GM18861 (cell line): ENCODE measurements at regions not wholly inside any gene's neighbourhood (a gene's known extent, or its start where the extent isn't known, plus 50 kb on each side); places are given as distances from the start of the nearest gene placed in this dataset.
"Not testable (repeated sequence)": the region's sequence is repeated elsewhere in the genome, so short reads cannot be mapped to it uniquely, and the experiment has no call there.

Experiments
- ATAC-seq: cut with Tn5 transposase; IDR thresholded peaks from one replicate; pipeline ENCODE4 v1.9.1; 2021; ENCODE audit not compliant: unreplicated experiment

DNA sequence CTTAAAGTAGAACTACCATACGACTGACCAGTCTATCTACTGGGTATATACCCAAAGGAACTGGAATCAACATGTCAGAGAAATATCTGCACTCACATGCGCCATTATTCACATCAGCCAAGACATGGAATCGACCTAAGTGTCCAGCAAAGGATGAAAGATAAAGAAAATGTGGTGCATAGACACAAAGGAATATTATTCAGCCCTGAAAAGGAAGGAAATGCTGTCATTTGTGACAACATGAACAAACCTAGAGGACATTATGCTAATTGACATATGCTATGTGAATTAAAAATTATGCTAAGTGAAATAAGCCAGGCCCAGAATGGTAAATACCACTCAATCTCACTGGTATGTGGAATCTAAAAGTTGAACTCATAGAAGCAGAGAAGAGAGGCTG lies 123.7 kb downstream of the KLF6 start:
- ATAC-seq, result no peak

DNA sequence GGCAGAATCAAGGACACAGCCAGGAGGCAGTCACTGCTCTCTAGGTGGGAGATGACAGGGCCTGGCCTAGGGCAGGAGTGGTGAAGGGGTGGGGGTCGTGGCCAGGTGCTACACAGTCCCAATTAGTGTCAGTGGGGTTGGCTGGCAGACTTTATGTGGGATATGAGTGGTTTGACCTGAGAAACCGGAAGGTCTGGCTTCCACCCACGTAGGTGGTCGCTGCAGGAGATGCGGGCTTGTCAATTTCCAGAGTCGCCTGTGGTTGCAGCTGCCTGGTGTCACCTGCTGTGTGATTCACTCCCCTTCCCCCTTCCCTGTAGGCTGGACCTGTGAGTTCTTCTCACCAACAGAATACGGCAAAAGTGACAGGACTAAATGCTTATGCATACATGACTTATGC lies 124.3 kb downstream of the KLF6 start:
- no peak for ATAC-seq

DNA sequence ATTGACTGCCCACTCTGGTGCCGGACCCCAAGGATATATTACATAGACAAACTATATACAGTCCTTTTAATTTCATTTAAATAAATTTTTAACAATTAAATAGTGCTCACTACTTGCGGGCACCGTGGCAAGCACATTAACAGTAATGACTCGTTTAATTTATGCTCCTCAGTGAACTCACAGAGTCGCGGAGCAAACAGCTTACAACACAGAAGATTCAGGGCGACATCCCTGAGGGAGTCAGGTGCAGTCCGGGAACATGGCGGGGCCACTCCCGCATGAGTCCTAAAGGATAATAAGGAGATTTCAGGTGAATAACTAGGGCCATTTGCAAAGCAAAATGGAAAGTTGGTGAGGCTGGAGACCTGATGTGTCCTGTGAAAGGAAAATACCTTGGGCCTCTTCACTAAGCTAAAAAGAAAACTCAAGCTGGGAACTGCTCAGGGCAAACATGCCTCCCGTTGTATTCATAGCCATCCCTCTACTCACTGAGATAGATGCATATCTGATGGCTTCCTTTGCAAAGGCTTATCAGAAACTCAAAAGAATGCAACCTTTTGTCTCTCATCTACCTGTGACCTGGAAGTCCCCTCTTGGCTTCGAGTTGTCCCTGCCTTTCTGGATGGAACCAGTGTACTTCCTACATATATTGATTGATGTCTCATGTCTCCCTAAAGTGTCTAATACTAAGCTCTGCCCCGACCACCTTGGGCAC lies 125.6 kb downstream of the KLF6 start:
- ATAC-seq, result no peak

DNA sequence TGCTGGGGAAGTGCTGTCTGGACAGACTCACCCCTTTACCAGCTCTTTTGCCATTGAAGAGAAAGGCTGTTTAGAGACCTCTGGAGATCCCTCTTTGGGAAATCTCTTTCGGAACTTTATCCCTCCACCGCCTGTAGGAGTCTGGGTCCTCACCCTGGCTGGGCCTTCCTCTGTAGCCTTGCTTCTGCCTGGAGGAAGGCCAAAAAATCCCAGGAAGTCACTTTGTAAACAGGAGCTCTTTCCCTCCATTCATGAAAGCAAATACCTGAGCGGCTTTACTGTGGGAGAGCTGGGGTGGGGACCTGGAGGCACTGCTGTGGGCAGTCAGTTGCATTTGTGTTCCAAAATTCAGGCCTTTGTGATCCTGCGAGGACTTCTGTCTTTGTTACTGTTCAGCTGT lies 126.2 kb downstream of the KLF6 start:
- ATAC-seq, result no peak

DNA sequence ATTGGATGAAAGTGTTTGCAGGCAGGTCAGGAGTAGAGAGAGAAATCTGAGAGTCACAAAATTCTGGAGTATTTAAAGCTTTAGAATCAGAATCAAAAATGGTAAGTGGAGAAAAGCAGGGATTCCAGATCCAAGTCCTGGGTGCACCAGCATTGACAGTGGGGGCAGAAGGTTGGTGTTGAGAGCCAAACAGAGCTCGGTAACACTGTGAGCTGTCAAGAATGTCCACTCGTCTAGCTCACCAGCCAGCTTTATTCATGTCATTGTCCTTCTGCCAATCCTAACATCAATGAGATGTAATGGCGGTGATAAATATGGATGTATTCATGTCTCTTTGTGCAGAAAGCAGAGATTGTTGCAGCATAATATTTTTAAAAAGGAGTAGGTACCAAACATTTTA lies 128.8 kb downstream of the KLF6 start:
- ATAC-seq, result no peak

DNA sequence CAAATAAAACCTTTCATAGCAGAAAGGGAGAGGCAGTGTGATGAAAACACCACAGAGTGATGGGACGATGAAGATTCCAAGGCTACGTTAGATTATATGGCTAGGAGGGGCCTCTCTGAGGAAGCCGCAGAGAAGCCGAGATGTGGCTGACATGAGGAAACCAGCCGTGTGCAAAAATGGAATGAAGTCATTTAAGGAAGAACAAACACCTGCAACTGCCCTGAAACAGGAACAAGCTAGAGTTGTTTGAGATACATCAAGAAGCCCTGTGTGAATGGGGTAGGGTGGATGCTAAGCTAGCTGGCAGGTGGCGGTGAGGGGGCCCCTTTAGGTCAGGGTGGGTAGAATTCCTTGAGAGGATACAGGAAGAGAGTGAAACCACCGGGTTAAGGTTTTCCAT lies 129.5 kb downstream of the KLF6 start:
- ATAC-seq, result no peak

DNA sequence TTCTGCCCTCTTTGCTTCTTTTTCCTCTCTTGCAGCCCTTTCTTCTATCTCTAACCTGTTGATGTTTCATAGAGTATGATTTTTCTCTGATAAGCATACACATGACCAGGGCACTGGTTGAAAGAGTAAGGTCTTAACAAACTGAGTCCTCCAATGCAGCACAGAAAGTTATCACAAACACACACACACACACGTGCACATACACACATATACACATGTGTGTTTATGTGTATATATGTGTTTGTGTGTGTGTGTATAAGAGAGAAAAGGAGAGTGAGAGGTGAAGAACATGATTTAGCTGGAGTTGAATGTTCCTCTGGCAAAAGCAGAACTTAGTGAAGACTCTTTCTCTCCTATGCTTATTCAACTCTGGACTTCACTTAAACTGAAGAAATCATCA lies 130.0 kb downstream of the KLF6 start:
- no peak for ATAC-seq

DNA sequence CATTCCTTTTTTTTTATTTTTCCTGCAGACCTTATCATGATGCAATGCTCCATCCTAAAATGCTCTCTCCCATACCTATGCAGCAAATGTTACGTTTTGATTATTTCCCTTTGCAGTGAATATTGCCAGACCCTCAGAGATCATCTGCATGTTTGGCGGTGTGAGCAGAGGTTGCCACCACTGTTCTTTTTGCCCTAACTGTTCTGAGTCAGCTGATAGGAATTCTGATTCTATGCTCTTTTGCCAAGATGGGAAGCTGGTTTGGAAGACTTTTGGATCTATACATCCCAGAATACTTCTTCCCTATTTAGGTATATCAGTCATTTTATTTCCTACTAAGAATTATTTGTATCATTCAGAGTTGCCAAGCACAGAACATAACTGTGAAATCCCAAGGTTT lies 130.5 kb downstream of the KLF6 start:
- ATAC-seq, result no peak

DNA sequence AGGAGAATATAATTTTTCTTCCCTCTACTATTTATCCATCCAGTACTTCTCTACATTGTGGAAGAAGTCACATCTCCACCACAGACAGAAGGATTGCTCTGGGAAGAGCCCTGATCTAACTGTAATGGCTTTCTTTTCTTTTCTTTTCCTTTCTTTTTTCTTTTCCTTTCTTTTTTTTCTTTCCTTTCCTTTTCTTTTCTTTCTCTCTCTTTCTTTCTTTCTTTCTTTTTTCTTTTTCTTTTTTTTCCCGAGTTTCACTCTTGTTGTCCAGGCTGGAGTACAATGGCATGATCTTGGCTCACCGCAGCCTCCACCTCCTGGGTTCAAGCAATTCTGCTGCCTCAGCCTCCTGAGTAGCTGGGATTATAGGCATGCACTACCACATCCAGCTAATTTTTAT lies 131.7 kb downstream of the KLF6 start:
- ATAC-seq, result not testable (repeated sequence)

DNA sequence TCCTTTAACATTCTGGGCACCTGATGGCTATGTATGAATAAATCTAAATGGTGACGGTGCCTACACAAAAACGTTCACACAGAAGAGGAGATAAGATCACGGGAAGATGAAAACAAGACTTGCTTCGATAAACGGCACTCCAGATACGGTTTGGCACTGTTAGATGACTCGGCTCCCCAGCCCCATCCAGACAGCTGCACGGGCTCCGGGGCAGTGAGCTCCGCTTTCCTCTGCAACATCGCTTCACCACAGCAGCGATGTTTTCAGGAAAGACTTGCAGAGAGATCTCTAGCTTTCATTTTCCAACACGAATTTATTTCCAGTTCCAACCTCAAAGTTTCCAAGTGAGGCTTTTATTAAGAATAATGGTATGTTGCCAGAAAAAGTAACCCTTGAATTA lies 132.1 kb downstream of the KLF6 start:
- ATAC-seq, result no peak

DNA sequence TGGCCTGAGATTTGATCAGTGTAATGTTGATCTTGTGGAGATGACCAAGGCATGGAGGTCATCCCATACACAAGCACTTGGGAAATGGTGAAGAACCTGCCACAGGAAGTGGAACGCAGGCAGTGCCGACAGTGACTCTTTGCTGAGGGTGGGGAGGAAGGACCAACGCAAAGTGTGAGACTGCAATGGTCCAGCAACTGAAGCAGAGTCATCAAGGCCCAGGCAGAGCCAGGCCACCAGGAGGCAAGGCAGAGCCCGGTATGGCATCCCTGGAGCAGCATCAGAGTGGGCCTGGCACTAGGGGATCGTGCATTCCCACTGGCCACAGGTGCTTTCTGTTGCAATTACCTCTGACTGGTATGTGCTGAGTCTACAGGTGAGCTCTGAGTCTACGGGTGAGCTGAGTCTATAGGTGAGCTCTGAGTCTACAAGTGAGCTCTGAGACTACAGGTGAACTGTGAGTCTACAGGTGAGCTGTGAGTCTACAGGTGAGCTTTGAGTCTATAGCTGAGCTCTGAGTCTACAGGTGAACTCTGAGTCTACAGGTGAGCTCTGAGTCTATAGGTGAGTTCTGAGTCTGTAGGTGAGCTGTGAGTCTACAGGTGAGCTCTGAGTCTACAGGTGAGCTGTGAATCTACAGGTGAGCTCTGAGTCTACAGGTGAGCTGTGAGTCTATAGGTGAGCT lies 132.9 kb downstream of the KLF6 start:
- ATAC-seq, result no peak

DNA sequence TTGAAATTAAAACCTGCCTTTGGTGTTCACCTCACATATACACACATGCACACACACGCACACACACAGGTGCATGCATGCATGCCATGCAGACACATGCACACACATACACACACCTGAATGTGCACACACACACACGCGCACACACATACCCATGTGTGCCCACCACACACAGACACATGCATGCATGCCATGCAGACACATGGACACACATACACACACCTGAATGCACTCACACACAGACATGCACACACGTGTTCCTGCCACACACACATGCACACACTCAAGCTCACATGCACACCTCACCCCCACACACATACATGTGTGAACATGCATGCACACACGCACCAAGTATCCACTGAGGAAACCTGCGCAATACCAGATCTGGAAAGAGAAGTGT lies 136.4 kb downstream of the KLF6 start:
- no peak for ATAC-seq

DNA sequence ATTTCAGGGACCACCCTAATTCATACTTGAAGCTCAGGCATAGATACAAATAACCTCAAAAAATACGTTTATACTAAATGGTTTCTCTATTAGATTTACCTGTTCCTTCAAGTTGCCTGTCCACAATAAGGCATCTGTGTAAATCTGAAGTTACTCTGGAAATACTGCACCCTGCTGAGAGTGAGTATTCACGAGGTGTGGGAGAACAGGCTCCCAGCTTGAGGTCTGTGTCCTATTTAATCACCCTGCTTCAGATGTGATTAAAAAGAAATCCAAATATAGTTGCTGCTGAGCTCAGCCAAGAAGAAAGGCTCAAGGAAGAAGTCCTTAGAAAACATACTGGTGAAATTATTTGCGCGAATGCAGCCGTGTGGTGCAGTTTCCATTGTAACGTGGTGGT lies 136.8 kb downstream of the KLF6 start:
- no peak for ATAC-seq

DNA sequence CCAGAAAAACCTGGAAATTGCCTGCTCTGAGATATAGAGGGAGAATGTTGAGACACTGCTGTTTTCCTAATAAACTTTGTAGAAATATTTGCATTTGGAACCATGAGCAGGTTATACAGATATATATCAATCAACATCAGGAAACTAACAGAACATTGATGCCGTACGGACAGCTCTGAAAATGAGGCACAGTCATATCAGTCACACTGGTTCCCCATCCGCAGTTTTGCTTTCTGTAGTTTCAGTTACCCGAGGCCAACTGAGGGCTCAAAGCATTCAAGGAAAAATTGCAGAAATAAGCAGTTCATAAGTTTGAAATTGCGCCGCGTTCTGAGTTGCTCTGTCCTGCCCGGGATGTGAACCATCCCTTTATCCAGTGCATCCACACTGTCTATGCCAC lies 137.9 kb downstream of the KLF6 start:
- no peak for ATAC-seq

DNA sequence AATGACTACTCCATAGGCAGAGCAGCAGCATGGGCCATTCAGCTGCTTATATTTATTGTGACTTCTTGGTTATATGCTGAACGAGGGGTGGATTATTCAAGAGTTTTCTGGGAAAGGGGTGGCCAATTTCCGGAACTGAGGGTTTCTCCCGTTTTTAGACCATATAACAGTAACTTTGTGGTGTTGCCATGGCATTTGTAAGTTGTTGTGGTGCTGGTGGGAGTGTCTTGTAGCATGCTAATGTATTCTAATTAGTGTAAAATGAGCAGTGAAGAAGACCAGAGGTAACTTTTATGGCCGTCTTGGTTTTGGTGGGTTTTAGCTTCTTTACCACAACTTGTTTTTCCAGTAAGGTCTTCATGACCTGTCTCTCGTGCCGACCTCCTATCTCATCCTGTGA lies 139.6 kb downstream of the KLF6 start:
- ATAC-seq, result no peak

DNA sequence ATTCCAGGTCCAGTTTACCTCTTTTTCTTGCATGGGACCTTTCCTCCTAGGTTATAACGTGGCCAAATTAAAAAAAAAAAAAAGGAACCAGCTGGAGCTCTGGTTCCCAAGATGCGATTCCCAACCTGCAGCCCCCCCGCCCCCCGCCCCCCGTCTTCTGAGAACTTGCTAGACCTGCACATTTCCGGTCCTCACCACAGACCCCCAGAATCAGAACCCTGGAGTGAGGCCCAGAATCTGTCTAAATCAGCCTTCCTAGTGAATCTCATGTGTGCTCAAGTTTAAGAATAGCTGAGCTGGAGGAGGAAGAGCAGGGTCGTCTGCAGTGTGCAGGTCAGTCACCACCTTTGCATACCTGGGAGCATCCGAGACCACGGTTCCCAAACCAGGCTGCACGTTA lies 144.2 kb downstream of the KLF6 start:
- ATAC-seq, result no peak

DNA sequence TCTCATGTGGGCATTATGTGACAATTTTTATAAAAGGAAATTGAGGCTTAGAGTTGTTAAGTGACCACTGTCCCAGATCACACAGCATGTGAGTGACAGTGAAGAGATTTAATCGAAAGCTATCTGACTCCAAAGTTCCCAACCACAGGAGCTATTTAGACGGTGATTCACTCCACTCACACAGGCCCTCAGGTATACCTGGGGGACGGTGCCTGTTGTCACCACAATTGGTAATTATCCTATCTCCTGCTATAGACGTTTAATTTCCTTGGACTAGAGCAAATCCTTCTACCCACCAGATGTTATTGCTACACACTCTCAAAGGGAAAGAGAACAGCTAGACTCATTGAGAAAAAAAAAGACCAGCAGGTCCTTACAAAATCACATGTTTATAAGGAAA lies 145.5 kb downstream of the KLF6 start:
- ATAC-seq, result no peak

DNA sequence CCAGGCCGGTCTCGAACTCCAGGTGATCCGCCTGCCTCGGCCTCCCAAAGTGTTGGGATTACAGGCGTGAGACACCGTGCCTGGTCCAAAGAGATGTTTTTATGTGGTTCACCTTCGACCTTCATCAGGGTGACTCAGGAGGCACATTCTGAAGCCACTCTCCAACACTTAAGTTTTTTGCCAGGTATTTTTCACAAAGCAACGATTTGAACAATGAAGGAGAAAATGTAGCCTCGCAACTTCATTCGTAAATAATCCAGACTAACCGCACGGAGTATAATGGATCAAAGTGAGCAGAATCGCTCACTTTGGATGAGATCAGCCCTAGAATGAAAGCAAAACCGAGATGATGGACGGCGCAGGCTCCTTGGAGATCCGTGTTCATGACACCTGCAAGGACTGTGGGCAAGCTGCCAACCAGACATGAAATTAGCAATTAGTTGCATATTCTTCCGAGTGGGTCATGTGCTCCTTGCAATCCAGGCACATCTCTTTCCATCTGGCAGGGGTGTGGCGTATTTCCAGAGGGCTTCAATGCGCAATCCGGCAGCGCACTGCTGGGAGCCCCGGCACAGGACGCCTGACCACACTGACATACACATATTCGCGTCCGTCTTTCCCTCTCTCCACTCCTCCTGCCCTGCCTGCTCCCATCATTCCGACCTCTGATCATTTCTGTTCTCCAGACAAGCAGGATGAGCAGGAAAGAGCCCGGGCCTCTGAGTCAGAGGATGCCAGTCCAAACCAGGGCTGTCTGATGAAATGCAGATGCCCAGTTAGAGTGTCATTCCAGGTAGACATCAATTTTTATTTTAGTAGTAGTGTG lies 148.4 kb downstream of the KLF6 start:
- ATAC-seq, result no peak

DNA sequence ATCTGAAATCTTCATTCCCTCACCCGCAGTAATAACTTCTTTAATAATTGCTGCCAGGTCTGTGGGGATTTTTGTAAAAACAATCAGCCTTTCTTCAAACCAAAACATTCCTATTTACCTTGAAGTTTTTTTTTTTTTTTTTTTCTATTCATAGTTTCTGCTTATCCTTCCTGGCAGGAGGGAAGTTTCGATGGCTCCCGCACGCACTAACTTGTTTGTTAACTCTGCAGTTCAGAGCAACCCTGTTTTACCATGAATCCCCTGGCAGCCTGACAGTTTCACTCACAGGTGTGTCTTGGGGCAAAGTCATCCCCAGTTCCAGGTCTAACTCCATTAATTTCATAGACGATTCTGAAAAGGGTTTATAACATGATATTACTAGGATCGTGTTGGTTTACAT lies 149.3 kb downstream of the KLF6 start:
- no peak for ATAC-seq

DNA sequence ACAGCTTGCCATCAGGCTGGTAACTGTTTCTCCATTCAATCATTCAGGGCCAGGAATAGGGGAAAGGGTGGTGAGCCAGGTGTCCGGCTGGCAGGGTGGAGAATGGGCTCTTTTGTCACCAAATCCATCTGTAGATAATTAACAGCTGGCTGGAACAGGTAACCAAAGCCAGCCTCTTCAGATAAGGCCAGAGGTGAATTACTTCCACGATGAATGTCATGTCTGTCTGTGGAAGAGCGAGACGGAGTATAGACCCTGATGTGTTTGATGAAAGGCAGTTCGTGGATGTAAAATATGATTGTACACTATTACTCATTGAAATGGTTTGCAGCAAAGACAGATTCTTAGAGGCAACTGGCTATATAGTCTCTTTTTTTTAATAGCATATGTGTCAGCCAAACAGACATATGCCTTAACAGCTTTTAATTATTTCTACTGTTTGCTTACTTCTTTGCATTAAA lies 149.8 kb downstream of the KLF6 start:
- no peak for ATAC-seq

DNA sequence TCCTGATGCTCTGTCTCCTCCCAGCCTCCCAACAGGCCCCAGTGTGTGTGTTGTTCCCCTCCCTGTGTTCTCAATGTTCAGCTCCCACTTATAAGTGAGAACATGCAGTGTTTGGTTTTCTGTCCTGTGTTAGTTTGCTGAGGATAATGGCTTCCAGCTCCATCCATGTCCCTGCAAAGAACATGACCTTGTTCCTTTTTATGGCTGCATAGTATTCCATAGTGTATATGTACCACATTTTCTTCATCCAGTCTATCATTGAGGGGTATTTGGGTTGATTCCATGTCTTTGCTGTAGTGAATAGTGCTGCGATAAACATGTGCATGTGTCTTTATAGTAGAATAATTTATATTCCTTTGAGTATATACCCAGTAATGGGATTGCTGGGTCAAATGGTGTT lies 150.4 kb downstream of the KLF6 start:
- not testable (repeated sequence) for ATAC-seq

DNA sequence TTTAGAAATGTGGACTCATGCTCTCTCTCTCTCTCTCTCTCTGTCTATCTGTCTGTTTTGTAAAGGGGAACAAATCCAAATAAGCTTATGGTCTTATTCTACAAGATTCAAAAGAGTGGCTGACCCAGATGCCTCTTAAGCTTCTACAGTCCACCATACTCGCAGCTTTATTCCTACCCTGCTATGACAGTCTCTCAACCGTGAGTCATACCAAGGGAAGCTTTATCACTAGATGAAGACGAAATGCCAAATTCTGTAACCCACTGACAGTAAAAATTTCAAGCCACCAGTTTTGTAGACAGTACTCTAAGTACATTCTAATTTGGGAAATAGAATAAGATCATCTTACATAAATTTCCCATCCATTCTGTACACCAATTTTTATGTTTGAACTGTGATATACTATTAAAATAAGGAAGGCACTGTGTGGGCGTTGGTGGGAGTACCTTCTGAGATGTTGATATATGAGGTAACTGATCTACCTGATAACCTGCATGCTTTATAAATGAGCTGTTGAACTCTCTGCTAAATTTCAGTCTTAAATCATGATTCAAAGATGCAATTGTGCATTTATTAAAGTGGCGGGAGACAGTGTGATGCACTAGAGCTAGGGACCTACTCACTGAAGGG lies 153.2 kb downstream of the KLF6 start:
- no peak for ATAC-seq
